ENCODE measurements at regions not wholly inside any gene's neighbourhood (a gene's known extent, or its start where the extent isn't known, plus 50 kb on each side); places are given as distances from the start of the nearest gene placed in this dataset.

GRCh38 chr5:98463222-98463621 lies 310.2 kb upstream of the RGMB start:
- ATAC-seq = no peak
- no peaks in the 10 kb centered on the region for H3K9me3 Mint-ChIP-seq (ENCODE audit: low read depth)
- H3K36me3 Mint-ChIP-seq (ENCODE audit: low read depth) = no peaks in the 10 kb centered on the region
- no peak overlapping the region for H3K27ac Mint-ChIP-seq
- peaks cover 2% of the 10 kb centered on the region for H3K27me3 Mint-ChIP-seq
- DNase-seq = no peak
- no peak overlapping the region for H3K4me3 Mint-ChIP-seq
- intact Hi-C loops (cut with DNase I, micrococcal nuclease) = no loop called here
- CTCF ChIA-PET = no interaction called here
- POLR2A ChIA-PET = no interaction called here
- H3K4me1 Mint-ChIP-seq = no peaks in the 10 kb centered on the region

DNA sequence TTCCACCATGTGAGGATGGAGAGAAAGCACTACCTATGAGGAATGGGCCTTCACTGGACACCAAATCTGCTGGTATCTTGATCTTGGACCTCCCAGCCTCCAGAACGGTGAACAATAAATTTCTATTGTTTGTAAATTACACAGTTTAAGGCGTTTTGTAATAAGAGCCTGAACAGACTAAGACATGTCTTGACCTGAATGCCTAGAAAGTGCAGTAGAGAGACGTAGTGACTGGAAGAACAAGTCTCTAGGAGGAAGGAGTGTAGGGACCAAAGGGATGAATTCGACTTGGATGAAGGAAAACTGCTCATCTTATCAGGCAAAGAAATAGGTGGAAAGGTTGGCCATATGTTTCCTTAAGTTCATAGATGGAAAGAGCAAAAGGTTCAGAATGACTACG lies 309.8 kb upstream of the RGMB start:
- H3K27ac Mint-ChIP-seq = no peak overlapping the region
- no peaks in the 10 kb centered on the region for H3K9me3 Mint-ChIP-seq (ENCODE audit: low read depth)
- no peaks in the 10 kb centered on the region for H3K4me1 Mint-ChIP-seq
- POLR2A ChIA-PET = no interaction called here
- ATAC-seq = no peak
- DNase-seq = no peak
- H3K4me3 Mint-ChIP-seq = no peak overlapping the region
- CTCF ChIA-PET = no interaction called here
- intact Hi-C loops (cut with DNase I, micrococcal nuclease) = no loop called here
- no peaks in the 10 kb centered on the region for H3K36me3 Mint-ChIP-seq (ENCODE audit: low read depth)
- peaks cover 2% of the 10 kb centered on the region for H3K27me3 Mint-ChIP-seq

DNA sequence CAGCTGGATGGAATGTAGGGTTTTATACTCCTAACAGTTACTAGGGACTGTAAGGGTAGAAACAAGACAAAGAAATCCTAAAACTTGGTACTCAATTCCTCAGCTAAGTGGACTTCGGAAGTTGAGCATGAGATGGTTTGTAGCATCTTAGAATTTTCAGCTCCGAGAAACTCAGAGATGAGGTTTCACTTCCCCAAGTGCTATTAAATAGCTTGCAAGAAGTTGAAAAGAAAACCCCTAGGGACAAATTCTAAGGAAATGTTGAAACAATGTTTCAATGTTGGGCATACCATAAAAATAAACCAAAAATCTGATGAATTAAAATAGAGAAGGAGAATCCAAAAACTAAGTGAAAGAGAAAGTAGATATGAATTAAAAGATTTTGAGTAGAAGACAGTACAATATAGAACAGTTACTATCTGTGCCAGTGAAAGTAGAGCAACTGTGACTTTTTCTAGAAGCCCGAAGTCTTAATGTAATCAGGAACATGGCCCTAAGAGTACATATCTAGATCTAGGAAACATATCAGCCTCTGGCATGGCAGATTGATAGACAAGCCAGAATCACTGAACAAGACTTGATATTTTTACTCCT lies 308.6 kb upstream of the RGMB start:
- POLR2A ChIA-PET = no interaction called here
- Mint-ChIP-seq H3K36me3 (ENCODE audit: low read depth) (no peaks in the 10 kb centered on the region), H3K4me3 (no peak overlapping the region), H3K9me3 (ENCODE audit: low read depth) (no peaks in the 10 kb centered on the region), H3K4me1 (no peaks in the 10 kb centered on the region), H3K27me3 (no peaks in the 10 kb centered on the region), H3K27ac (no peak overlapping the region)
- CTCF ChIA-PET = interaction anchor here (0.6 kb wide), 1 partner anchor 1590 kb away, joined by 3 read pairs; no protein-coding TSS in a partner anchor
- intact Hi-C loops (cut with DNase I, micrococcal nuclease) = no loop called here
- ATAC-seq = no peak
- DNase-seq = no peak

DNA sequence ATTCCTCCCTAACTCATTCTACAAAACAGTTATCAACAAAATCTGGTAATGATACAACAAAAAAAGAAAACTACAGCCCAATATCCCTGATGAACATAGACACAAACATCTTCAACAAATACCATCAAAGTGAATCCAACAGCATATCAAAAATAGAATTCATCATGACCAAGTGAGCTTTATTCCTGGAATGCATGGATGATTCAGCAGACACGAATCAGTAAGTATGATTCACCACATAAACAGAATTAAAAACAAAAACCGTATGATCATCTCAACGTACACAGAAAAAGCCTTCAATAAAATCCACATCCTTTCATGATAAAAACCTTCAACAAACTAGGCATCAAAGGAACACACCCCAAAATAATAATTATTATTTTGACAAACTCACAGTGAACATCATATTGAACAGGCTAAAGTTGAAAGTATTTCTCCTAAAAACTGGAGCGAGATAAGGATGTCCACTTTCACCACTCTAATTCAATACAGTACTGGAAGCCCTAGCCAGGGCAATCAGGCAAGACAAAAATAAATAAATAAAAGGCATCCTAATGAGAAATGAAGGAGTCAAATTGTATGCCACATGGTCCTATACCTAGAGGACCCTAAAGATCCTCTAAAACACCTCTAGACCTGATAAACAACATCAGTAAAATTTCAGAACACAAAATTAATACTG lies 305.1 kb upstream of the RGMB start:
- ATAC-seq = no peak
- Mint-ChIP-seq H3K4me3 (no peak overlapping the region), H3K27ac (no peak overlapping the region), H3K4me1 (no peaks in the 10 kb centered on the region), H3K36me3 (ENCODE audit: low read depth) (no peaks in the 10 kb centered on the region), H3K9me3 (ENCODE audit: low read depth) (no peaks in the 10 kb centered on the region), H3K27me3 (no peaks in the 10 kb centered on the region)
- CTCF ChIA-PET = no interaction called here
- intact Hi-C loops (cut with DNase I, micrococcal nuclease) = no loop called here
- no peak for DNase-seq
- POLR2A ChIA-PET = no interaction called here

- Mint-ChIP-seq H3K27ac (no peak overlapping the region), H3K4me1 (no peaks in the 10 kb centered on the region), H3K9me3 (ENCODE audit: low read depth) (no peaks in the 10 kb centered on the region), H3K27me3 (no peaks in the 10 kb centered on the region), H3K4me3 (no peak overlapping the region), H3K36me3 (ENCODE audit: low read depth) (no peaks in the 10 kb centered on the region)
- DNase-seq (no peak), ATAC-seq (no peak)
- intact Hi-C loops (cut with DNase I, micrococcal nuclease) = no loop called here
- POLR2A ChIA-PET = no interaction called here
- CTCF ChIA-PET = no interaction called here
Measured at GRCh38 chr5:98470747-98471146, 302.7 kb upstream of the RGMB start.

DNA sequence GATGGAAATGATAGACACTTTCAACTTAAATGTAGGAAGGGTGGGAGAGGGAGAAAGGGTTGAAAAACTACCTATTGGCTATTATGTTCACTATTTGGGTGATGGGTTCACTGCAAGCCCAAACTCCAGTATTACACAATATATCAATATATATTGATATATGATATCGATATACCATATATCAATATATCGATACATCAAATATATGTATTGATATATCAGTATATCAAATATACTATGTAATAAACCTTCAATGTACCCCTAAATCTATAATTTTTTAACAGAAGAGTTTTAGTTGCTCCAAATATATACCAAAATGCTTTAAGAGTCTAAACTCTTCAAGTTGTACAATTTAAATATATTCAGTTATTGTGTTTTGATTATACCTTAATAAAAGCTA lies 302.0 kb upstream of the RGMB start:
- CTCF ChIA-PET = no interaction called here
- intact Hi-C loops (cut with DNase I, micrococcal nuclease) = no loop called here
- H3K27me3 Mint-ChIP-seq = no peaks in the 10 kb centered on the region
- no peaks in the 10 kb centered on the region for H3K36me3 Mint-ChIP-seq (ENCODE audit: low read depth)
- H3K4me3 Mint-ChIP-seq = no peak overlapping the region
- no peaks in the 10 kb centered on the region for H3K4me1 Mint-ChIP-seq
- no peaks in the 10 kb centered on the region for H3K9me3 Mint-ChIP-seq (ENCODE audit: low read depth)
- POLR2A ChIA-PET = no interaction called here
- ATAC-seq = no peak
- no peak for DNase-seq
- H3K27ac Mint-ChIP-seq = no peak overlapping the region

DNA sequence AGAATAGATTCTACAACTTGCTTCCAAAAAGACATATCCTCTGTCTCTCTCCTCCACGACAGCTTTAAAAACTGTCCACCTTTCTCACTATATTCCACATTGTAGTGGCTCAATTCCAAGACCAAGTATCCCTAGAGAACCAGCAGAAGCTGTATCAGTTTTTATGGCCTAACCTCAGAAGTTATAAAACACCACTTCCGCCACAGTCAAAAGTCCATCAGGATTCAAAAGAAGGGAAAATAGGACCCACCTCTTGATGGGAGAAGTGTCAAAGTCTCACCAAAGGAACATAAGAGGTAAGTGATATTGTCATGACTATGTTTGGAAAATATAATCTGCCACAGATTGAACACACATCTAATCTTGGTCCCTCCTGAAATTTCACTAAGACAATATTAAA lies 299.2 kb upstream of the RGMB start:
- Mint-ChIP-seq H3K4me3 (no peak overlapping the region), H3K9me3 (ENCODE audit: low read depth) (no peaks in the 10 kb centered on the region), H3K4me1 (no peaks in the 10 kb centered on the region), H3K27me3 (no peaks in the 10 kb centered on the region), H3K27ac (no peak overlapping the region), H3K36me3 (ENCODE audit: low read depth) (no peaks in the 10 kb centered on the region)
- CTCF ChIA-PET = interaction anchor here (0.5 kb wide), 1 partner anchor 505 kb away, joined by 3 read pairs; no protein-coding TSS in a partner anchor
- no peak for DNase-seq
- no peak for ATAC-seq
- POLR2A ChIA-PET = no interaction called here
- intact Hi-C loops (cut with DNase I, micrococcal nuclease) = no loop called here

DNA sequence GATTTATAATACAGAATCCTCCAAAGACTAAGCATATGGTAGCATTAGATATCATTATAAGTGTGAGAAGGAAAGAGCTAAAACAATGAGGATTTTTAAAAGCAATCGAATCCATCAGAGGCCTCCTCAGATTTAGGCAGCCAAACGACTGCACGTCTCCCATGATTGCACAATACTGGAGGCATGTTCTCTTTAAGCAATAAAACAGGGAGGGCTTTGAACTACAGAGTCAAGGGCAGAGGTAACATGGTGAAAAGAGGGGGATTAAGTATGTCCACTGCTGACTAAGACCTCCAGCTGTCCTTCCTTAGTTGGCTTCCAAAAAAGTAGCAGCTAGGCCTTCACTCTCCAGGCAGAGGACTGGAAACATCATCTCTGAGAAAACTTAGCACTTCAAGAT lies 298.7 kb upstream of the RGMB start:
- H3K4me3 Mint-ChIP-seq = no peak overlapping the region
- no peak overlapping the region for H3K27ac Mint-ChIP-seq
- DNase-seq = no peak
- H3K4me1 Mint-ChIP-seq = no peaks in the 10 kb centered on the region
- no peaks in the 10 kb centered on the region for H3K36me3 Mint-ChIP-seq (ENCODE audit: low read depth)
- CTCF ChIA-PET = interaction anchor here (0.5 kb wide), 1 partner anchor 505 kb away, joined by 3 read pairs; no protein-coding TSS in a partner anchor
- intact Hi-C loops (cut with DNase I, micrococcal nuclease) = no loop called here
- ATAC-seq = no peak
- no peaks in the 10 kb centered on the region for H3K9me3 Mint-ChIP-seq (ENCODE audit: low read depth)
- H3K27me3 Mint-ChIP-seq = no peaks in the 10 kb centered on the region
- POLR2A ChIA-PET = no interaction called here

- POLR2A ChIA-PET = no interaction called here
- H3K27me3 Mint-ChIP-seq = no peaks in the 10 kb centered on the region
- H3K36me3 Mint-ChIP-seq (ENCODE audit: low read depth) = no peaks in the 10 kb centered on the region
- CTCF ChIA-PET = interaction anchor here (0.6 kb wide), 1 partner anchor 10 kb away, joined by 3 read pairs; no protein-coding TSS in a partner anchor
- H3K27ac Mint-ChIP-seq = no peak overlapping the region
- no peak for ATAC-seq
- H3K9me3 Mint-ChIP-seq (ENCODE audit: low read depth) = no peaks in the 10 kb centered on the region
- no peaks in the 10 kb centered on the region for H3K4me1 Mint-ChIP-seq
- no peak for DNase-seq
- no peak overlapping the region for H3K4me3 Mint-ChIP-seq
- intact Hi-C loops (cut with DNase I, micrococcal nuclease) = no loop called here
Measured at GRCh38 chr5:98482321-98483300, 290.9 kb upstream of the RGMB start.

- POLR2A ChIA-PET = no interaction called here
- no peak for ATAC-seq
Measured at GRCh38 chr5:98483301-98483685, 290.2 kb upstream of the RGMB start.

DNA sequence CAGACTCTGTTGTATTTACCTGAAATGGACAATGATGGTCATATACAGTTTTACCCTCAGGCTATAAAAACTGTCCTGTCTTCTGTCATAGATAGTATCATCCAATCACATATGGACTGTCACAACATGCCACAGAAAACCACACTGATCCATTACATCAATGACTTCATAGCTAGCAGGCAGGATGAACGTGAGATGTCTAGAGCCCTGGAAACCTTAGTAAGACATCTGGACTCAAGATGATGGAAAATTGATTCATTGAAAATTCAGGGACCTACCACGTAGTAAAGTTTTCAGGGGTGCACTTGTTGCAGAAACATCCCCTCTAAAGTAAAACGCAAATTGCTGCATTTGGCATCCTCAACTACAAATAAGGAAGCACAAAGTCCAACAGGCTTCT lies 284.4 kb upstream of the RGMB start:
- ChIA-PET POLR2A (no interaction called here), CTCF (no interaction called here)
- H3K36me3 Mint-ChIP-seq (ENCODE audit: low read depth) = no peaks in the 10 kb centered on the region
- ATAC-seq (no peak), DNase-seq (no peak)
- intact Hi-C loops (cut with DNase I, micrococcal nuclease) = no loop called here
- H3K9me3 Mint-ChIP-seq (ENCODE audit: low read depth) = peaks cover 5% of the 10 kb centered on the region
- no peak overlapping the region for H3K4me3 Mint-ChIP-seq
- no peaks in the 10 kb centered on the region for H3K27me3 Mint-ChIP-seq
- H3K27ac Mint-ChIP-seq = no peak overlapping the region
- no peaks in the 10 kb centered on the region for H3K4me1 Mint-ChIP-seq

More at GRCh38 chr5:98483301-98483685, 290.2 kb upstream of the RGMB start:
- no peaks in the 10 kb centered on the region for H3K27me3 Mint-ChIP-seq
- no peak overlapping the region for H3K4me3 Mint-ChIP-seq
- no peaks in the 10 kb centered on the region for H3K9me3 Mint-ChIP-seq (ENCODE audit: low read depth)
- CTCF ChIA-PET = interaction anchor here (0.6 kb wide), 1 partner anchor 11 kb away, joined by 3 read pairs; no protein-coding TSS in a partner anchor
- H3K36me3 Mint-ChIP-seq (ENCODE audit: low read depth) = no peaks in the 10 kb centered on the region
- H3K27ac Mint-ChIP-seq = no peak overlapping the region
- DNase-seq = no peak
- no peaks in the 10 kb centered on the region for H3K4me1 Mint-ChIP-seq
- intact Hi-C loops (cut with DNase I, micrococcal nuclease) = no loop called here

DNA sequence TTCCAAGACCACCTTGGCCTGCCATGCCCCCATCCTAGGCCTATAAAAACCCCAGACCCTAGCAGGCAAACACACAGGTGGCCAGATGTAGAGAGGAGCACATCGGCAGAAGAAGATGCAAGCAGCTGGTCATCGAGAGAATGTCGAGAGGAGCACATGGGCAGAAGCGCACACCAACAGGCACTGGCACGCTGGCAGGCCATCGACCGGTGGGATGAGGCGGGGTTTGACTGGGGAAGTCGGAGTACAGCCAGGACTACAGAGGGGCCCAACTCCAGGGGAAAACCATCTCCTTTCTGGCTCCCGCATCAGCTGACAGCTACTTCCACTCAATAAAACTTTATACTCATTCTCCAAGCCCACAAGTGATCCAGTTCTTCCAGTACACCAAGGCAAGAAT lies 283.1 kb upstream of the RGMB start:
- H3K4me3 Mint-ChIP-seq = no peak overlapping the region
- no peaks in the 10 kb centered on the region for H3K27me3 Mint-ChIP-seq
- intact Hi-C loops (cut with DNase I, micrococcal nuclease) = no loop called here
- DNase-seq = no peak
- H3K36me3 Mint-ChIP-seq (ENCODE audit: low read depth) = no peaks in the 10 kb centered on the region
- H3K27ac Mint-ChIP-seq = no peak overlapping the region
- H3K9me3 Mint-ChIP-seq (ENCODE audit: low read depth) = peaks cover 5% of the 10 kb centered on the region
- POLR2A ChIA-PET = no interaction called here
- CTCF ChIA-PET = no interaction called here
- no peak for ATAC-seq
- no peaks in the 10 kb centered on the region for H3K4me1 Mint-ChIP-seq
